ENCODE measurements at regions not wholly inside any gene's neighbourhood (a gene's known extent, or its start where the extent isn't known, plus 50 kb on each side); places are given as distances from the start of the nearest gene placed in this dataset.
"Not testable (repeated sequence)": the region's sequence is repeated elsewhere in the genome, so short reads cannot be mapped to it uniquely, and the experiment has no call there.

- DNase-seq (ENCODE audit: low read depth in 2 of 3, low spot score in 2 of 3): no peak
Observed at GRCh38 chr17:68782789-68783188, 172.4 kb downstream of the ABCA8 start.

- DNase-seq (ENCODE audit: low read depth in 2 of 3, low spot score in 2 of 3): no peak
Observed at GRCh38 chr17:68780596-68780995, 174.6 kb downstream of the ABCA8 start.

- DNase-seq (ENCODE audit: low read depth in 2 of 3, low spot score in 2 of 3): no peak
Observed at GRCh38 chr17:68778726-68779125, 176.5 kb downstream of the ABCA8 start.

GRCh38 chr17:68777856-68778694 is 176.9 kb upstream of the FAM20A start:
- no peak for DNase-seq (ENCODE audit: low read depth in 2 of 3, low spot score in 2 of 3)

- DNase-seq (ENCODE audit: low read depth in 2 of 3, low spot score in 2 of 3): peak in 1 of 3 experiments; percentile 6
Observed at GRCh38 chr17:68777243-68777855, 176.2 kb upstream of the FAM20A start.

- DNase-seq (ENCODE audit: low read depth in 2 of 3, low spot score in 2 of 3): no peak
Observed at GRCh38 chr17:68776451-68776850, 175.3 kb upstream of the FAM20A start.

- no peak for DNase-seq (ENCODE audit: low read depth in 2 of 3, low spot score in 2 of 3)
Observed at GRCh38 chr17:68775969-68776368, 174.8 kb upstream of the FAM20A start.

- no peak for DNase-seq (ENCODE audit: low read depth in 2 of 3, low spot score in 2 of 3)
Observed at GRCh38 chr17:68775318-68775717, 174.2 kb upstream of the FAM20A start.

- DNase-seq (ENCODE audit: low read depth in 2 of 3, low spot score in 2 of 3): no peak
Observed at GRCh38 chr17:68771867-68772515, 170.8 kb upstream of the FAM20A start.

- DNase-seq (ENCODE audit: low read depth in 2 of 3, low spot score in 2 of 3): no peak
Observed at GRCh38 chr17:68768804-68769203, 167.6 kb upstream of the FAM20A start.

GRCh38 chr17:68766640-68767039 is 165.5 kb upstream of the FAM20A start:
- no peak for DNase-seq (ENCODE audit: low read depth in 2 of 3, low spot score in 2 of 3)

- no peak for DNase-seq (ENCODE audit: low read depth in 2 of 3, low spot score in 2 of 3)
Observed at GRCh38 chr17:68763562-68763961, 162.4 kb upstream of the FAM20A start.

- no peak for DNase-seq (ENCODE audit: low read depth in 2 of 3, low spot score in 2 of 3)
Observed at GRCh38 chr17:68762911-68763310, 161.7 kb upstream of the FAM20A start.

GRCh38 chr17:68760141-68760475 is 158.9 kb upstream of the FAM20A start:
- no peak for DNase-seq (ENCODE audit: low read depth in 2 of 3, low spot score in 2 of 3)

- DNase-seq (ENCODE audit: low read depth in 2 of 3, low spot score in 2 of 3): peak; percentile 10 to 20 (median 15)
Observed at GRCh38 chr17:68759343-68760140, 158.4 kb upstream of the FAM20A start.

GRCh38 chr17:68759002-68759342 is 157.8 kb upstream of the FAM20A start:
- no peak for DNase-seq (ENCODE audit: low read depth in 2 of 3, low spot score in 2 of 3)

GRCh38 chr17:68757866-68758757 is 156.9 kb upstream of the FAM20A start:
- not testable (repeated sequence) for DNase-seq (ENCODE audit: low read depth in 2 of 3, low spot score in 2 of 3)

- DNase-seq (ENCODE audit: low read depth in 2 of 3, low spot score in 2 of 3): no peak
Observed at GRCh38 chr17:68753985-68754769, 153.0 kb upstream of the FAM20A start.

GRCh38 chr17:68750208-68750562 is 149.0 kb upstream of the FAM20A start:
- DNase-seq (ENCODE audit: low read depth in 2 of 3, low spot score in 2 of 3): no peak
